ENCODE measurements at regions not wholly inside any gene's neighbourhood (a gene's known extent, or its start where the extent isn't known, plus 50 kb on each side); places are given as distances from the start of the nearest gene placed in this dataset.

DNA sequence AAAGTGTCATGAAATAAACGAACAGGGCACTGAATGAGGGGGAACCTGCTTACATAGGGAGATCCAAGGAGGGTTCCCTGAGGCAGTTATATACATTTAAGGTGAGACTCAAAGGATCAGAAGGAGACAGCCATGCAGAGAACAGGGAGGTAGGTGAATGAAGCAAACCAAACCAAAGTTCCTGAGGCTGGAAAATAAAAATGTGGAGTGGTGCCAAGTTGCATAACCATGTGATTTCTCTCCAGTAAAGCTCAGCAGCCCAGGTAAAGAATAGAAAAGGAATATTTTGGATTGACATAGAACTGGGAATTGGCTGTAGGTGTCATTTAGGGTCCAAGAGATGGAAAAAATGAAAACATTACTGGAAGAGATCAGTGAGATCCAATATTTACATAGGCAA lies 110.7 kb downstream of the CAAP1 start:
- TF ChIP-seq, protein P1, sequence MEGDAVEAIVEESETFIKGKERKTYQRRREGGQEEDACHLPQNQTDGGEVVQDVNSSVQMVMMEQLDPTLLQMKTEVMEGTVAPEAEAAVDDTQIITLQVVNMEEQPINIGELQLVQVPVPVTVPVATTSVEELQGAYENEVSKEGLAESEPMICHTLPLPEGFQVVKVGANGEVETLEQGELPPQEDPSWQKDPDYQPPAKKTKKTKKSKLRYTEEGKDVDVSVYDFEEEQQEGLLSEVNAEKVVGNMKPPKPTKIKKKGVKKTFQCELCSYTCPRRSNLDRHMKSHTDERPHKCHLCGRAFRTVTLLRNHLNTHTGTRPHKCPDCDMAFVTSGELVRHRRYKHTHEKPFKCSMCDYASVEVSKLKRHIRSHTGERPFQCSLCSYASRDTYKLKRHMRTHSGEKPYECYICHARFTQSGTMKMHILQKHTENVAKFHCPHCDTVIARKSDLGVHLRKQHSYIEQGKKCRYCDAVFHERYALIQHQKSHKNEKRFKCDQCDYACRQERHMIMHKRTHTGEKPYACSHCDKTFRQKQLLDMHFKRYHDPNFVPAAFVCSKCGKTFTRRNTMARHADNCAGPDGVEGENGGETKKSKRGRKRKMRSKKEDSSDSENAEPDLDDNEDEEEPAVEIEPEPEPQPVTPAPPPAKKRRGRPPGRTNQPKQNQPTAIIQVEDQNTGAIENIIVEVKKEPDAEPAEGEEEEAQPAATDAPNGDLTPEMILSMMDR (conservative IDR thresholded peaks at IDR 0.05; ENCODE audit: low read length) = no peak
- TF ChIP-seq EZH2phosphoT487 (IDR thresholded peaks at IDR 0.05; ENCODE audit: borderline replicate concordance, low read depth, low read length) = no peak

Data from OCI-LY7 (cell line).